ENCODE measurements at regions not wholly inside any gene's neighbourhood (a gene's known extent, or its start where the extent isn't known, plus 50 kb on each side); places are given as distances from the start of the nearest gene placed in this dataset.

DNA sequence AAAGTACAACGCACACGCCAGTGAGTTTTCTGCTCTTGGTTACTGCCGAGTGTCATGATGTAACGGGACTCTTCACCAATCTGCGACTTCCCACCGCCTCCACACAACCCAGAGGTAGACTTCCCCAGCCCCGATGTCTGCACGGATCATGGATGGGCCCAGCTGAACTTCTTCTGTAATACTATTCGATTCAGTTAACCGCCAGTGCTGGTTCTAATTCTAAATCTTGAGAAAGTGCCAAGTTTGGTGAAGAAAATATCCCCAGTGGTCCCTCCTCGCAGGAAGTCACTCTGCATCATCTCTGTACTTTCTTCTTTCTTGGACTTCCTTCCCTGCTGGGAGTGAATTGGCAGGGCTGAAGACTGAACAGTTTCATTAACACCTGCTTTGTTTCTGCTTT, 77.6 kb upstream of the SLC35F4 start:
- DNase-seq, result no peak

DNA sequence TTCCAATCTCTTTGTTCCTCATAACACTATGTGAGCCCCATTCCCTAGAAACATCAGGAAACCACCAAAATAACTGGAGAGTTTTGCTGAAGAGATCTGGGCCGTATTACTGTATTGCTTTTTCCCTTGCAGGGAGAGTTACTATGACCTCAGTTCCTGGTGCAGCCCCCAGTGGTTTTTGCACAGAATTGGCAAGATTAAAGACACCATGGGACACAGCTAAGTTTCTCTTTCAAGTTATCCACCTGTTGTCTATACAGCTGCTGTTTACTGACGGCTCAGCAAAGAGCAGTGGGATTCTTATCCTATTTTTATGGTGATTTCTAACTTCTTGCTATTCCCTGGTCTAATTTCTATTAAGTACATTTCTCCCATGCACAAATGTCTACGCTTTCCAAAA, 77.1 kb upstream of the SLC35F4 start:
- no peak for DNase-seq

GRCh38 chr14:57939084-57939483, 73.2 kb upstream of the SLC35F4 start:
- no peak for DNase-seq

GRCh38 chr14:57938533-57938932, 72.6 kb upstream of the SLC35F4 start:
- DNase-seq, result no peak

- no peak for DNase-seq
Measured at GRCh38 chr14:57937676-57938075, 71.8 kb upstream of the SLC35F4 start.

- no peak for DNase-seq
Measured at GRCh38 chr14:57933349-57933748, 67.5 kb upstream of the SLC35F4 start.

DNA sequence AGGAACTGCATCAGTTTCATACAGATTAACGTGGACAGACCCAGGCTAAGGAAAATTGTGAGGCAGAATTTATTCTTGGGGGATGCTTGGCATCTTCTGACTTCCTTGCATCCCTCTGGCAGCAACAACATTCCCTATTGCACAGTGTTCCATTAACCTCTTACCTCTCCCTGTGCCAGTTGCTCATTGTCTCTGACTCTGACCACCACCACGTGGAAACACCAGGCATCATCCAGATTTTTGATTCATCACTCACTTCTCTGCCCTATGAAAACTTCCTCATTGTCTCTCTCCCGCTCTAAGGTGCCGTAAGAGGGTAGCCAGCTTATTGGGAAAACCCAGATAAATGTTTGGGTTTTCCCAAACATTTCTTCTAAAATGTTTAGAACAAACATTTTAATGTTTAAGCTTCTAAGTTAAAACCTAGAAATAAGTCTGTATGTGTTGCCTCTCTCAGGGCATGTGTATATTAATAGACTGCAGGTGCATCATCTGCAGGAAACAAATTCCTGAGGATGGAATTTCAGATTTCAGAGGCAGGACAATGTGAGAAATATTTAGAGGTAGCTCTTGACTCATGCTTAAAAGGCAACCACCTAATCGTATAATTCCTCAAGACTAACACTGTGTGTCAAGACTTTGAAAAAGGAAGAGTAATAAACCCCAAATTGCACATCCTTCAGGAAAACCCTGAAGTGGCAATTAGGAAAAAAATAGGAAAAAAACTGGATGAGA, 64.5 kb upstream of the SLC35F4 start:
- DNase-seq, result no peak

GRCh38 chr14:57928732-57929131, 62.8 kb upstream of the SLC35F4 start:
- DNase-seq, result no peak

DNA sequence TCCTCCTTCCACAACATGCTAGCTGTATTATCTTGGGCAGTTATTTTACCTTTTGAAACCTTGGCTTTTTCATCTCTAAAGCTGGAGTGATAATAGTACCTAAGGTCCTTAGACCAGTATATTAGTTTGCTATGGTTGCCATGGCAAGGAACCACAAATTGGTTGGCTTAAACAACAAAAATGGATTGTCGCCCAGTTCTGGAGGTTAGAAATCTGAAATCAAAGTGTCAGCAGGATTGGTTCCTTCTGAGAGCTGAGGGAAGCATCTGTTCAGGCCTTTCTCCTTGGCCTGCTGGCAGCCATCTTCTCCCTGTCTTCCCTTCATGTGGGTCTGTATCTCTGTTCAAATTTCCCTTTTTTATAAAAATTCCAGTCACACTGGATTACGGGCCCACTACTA, 55.5 kb upstream of the SLC35F4 start:
- no peak for DNase-seq

DNA sequence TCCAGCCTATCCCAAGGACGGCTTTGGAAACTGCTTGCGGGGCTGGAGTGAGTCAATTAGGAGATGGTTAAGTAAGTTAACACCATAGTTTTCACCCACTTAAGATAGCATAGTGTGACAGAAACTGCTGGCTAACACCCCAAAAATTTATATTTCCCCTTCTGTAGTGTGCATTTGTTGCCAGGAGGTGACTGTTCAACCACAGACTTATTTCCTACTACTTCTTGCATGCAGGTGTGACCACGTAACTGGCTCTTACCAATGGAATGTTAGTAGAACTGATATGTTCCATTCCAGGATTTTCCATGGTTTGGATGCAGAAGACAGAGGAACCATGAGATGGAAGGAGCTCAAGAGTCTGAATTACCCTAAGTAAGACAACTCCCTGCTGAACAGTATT, 52.9 kb upstream of the SLC35F4 start:
- peak; percentile 3 for DNase-seq

All from fibroblast of skin of abdomen (primary cell).